ENCODE measurements at regions not wholly inside any gene's neighbourhood (a gene's known extent, or its start where the extent isn't known, plus 50 kb on each side); places are given as distances from the start of the nearest gene placed in this dataset.

GRCh38 chrX:106397788-106398538 is 213.8 kb upstream of the RADX start:
- no peak overlapping the region for H2AFZ ChIP-seq (ENCODE audit: low read length)
- H3K27ac ChIP-seq (ENCODE audit: low read length): no peak overlapping the region
- H3K9ac ChIP-seq (ENCODE audit: low read length): no peak overlapping the region
- no peak overlapping the region for H3K4me2 ChIP-seq (ENCODE audit: low read depth, low read length)
- no peaks in the 10 kb centered on the region for H3K9me3 ChIP-seq (replicated peaks; ENCODE audit: insufficient read depth, low read length)
- H3K27me3 ChIP-seq (replicated peaks; ENCODE audit: insufficient read depth, low read length): no peaks in the 10 kb centered on the region
- H4K20me1 ChIP-seq (ENCODE audit: insufficient read depth, low read length): no peaks in the 10 kb centered on the region
- TF ChIP-seq EZH2 (optimal IDR thresholded peaks at IDR 0.05; ENCODE audit: low read depth, low read length) (no peak), EZH2phosphoT487 (IDR thresholded peaks at IDR 0.05; ENCODE audit: low read length) (no peak)
- H3F3A ChIP-seq (ENCODE audit: insufficient read depth, low read length): no peaks in the 10 kb centered on the region
- no peaks in the 10 kb centered on the region for H3K79me2 ChIP-seq (ENCODE audit: low read length)
- no peaks in the 10 kb centered on the region for H3K4me1 ChIP-seq (ENCODE audit: low read length)
- no peaks in the 10 kb centered on the region for H3K9me2 ChIP-seq (replicated peaks; ENCODE audit: insufficient read depth, low read length)
- no peaks in the 10 kb centered on the region for H3K36me3 ChIP-seq (replicated peaks; ENCODE audit: insufficient read depth, low read length)
- H3K4me3 ChIP-seq (ENCODE audit: low read length): no peak overlapping the region
- DNase-seq: no peak

- Histone ChIP-seq H3K4me3 (ENCODE audit: low read length) (no peak overlapping the region), H3K79me2 (ENCODE audit: low read length) (no peaks in the 10 kb centered on the region), H2AFZ (ENCODE audit: low read length) (no peak overlapping the region), H3K27me3 (replicated peaks; ENCODE audit: insufficient read depth, low read length) (no peaks in the 10 kb centered on the region), H3K27ac (ENCODE audit: low read length) (no peak overlapping the region), H3K4me1 (ENCODE audit: low read length) (no peaks in the 10 kb centered on the region), H4K20me1 (ENCODE audit: insufficient read depth, low read length) (no peaks in the 10 kb centered on the region), H3K9ac (ENCODE audit: low read length) (no peak overlapping the region), H3K9me3 (replicated peaks; ENCODE audit: insufficient read depth, low read length) (no peaks in the 10 kb centered on the region), H3K9me2 (replicated peaks; ENCODE audit: insufficient read depth, low read length) (no peaks in the 10 kb centered on the region), H3K36me3 (replicated peaks; ENCODE audit: insufficient read depth, low read length) (no peaks in the 10 kb centered on the region), H3F3A (ENCODE audit: insufficient read depth, low read length) (no peaks in the 10 kb centered on the region), H3K4me2 (ENCODE audit: low read depth, low read length) (no peak overlapping the region)
- no peak for DNase-seq
- TF ChIP-seq EZH2 (optimal IDR thresholded peaks at IDR 0.05; ENCODE audit: low read depth, low read length) (no peak), EZH2phosphoT487 (IDR thresholded peaks at IDR 0.05; ENCODE audit: low read length) (no peak)
- TF ChIP-seq, protein P1, sequence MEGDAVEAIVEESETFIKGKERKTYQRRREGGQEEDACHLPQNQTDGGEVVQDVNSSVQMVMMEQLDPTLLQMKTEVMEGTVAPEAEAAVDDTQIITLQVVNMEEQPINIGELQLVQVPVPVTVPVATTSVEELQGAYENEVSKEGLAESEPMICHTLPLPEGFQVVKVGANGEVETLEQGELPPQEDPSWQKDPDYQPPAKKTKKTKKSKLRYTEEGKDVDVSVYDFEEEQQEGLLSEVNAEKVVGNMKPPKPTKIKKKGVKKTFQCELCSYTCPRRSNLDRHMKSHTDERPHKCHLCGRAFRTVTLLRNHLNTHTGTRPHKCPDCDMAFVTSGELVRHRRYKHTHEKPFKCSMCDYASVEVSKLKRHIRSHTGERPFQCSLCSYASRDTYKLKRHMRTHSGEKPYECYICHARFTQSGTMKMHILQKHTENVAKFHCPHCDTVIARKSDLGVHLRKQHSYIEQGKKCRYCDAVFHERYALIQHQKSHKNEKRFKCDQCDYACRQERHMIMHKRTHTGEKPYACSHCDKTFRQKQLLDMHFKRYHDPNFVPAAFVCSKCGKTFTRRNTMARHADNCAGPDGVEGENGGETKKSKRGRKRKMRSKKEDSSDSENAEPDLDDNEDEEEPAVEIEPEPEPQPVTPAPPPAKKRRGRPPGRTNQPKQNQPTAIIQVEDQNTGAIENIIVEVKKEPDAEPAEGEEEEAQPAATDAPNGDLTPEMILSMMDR (IDR thresholded peaks at IDR 0.05; ENCODE audit: low read length): no peak
These were observed 209.7 kb upstream of the RADX start for GRCh38 chrX:106401965-106402559.

DNA sequence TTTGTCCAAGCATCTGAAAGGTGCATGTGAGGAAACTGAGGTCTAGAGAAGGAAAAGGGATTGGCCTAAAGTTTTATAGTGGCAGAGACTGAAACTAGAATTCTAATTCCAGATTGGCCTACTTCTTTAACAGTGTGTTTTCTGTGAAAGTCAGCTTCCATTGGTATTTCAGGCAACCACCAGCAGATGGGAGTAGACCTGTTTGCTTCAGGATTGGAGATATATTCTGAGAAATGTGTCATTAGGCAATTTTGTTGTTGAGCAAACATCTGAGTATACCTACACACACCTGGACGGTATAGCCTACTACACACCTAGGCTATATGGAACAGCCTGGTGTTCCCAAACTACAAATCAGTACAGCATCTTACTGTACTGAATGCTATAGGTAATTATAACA is 207.3 kb upstream of the RADX start:
- Histone ChIP-seq H4K20me1 (ENCODE audit: insufficient read depth, low read length) (no peaks in the 10 kb centered on the region), H3F3A (ENCODE audit: insufficient read depth, low read length) (no peaks in the 10 kb centered on the region), H3K27ac (ENCODE audit: low read length) (no peak overlapping the region), H3K4me3 (ENCODE audit: low read length) (no peak overlapping the region), H3K9ac (ENCODE audit: low read length) (no peak overlapping the region), H2AFZ (ENCODE audit: low read length) (no peak overlapping the region), H3K36me3 (replicated peaks; ENCODE audit: insufficient read depth, low read length) (no peaks in the 10 kb centered on the region), H3K27me3 (replicated peaks; ENCODE audit: insufficient read depth, low read length) (no peaks in the 10 kb centered on the region), H3K4me1 (ENCODE audit: low read length) (no peaks in the 10 kb centered on the region), H3K9me2 (replicated peaks; ENCODE audit: insufficient read depth, low read length) (no peaks in the 10 kb centered on the region), H3K4me2 (ENCODE audit: low read depth, low read length) (no peak overlapping the region), H3K9me3 (replicated peaks; ENCODE audit: insufficient read depth, low read length) (no peaks in the 10 kb centered on the region), H3K79me2 (ENCODE audit: low read length) (no peaks in the 10 kb centered on the region)
- TF ChIP-seq EZH2 (optimal IDR thresholded peaks at IDR 0.05; ENCODE audit: low read depth, low read length) (no peak), EZH2phosphoT487 (IDR thresholded peaks at IDR 0.05; ENCODE audit: low read length) (no peak)
- TF ChIP-seq, protein P1 (IDR thresholded peaks at IDR 0.05; ENCODE audit: low read length): no peak
- DNase-seq: no peak

All from MM.1S (cell line).